GM13976 (cell line): ENCODE measurements at regions not wholly inside any gene's neighbourhood (a gene's known extent, or its start where the extent isn't known, plus 50 kb on each side); places are given as distances from the start of the nearest gene placed in this dataset.
"Not testable (repeated sequence)": the region's sequence is repeated elsewhere in the genome, so short reads cannot be mapped to it uniquely, and the experiment has no call there.

Experiments used
- DNase-seq: peaks from one replicate; pipeline ENCODE4 v3.0.0; 2012; ENCODE audit warnings: low spot score
- in situ Hi-C: fragments of 300-500 bp; cut with MboI; formaldehyde crosslinking; loops from one replicate; pipeline ENCODE4 v1.12.0; 2022; ENCODE audit warnings: low sequenced_read_pairs, mixed read lengths, inconsistent platforms; ENCODE audit not compliant: unreplicated experiment
- TF ChIP-seq, protein P1 (sequence below): IDR thresholded peaks from 2 replicates; pipeline ENCODE4 v1.5.1; 2012; ENCODE audit warnings: borderline replicate concordance, mild to moderate bottlenecking; ENCODE audit not compliant: insufficient read depth; ENCODE audit errors: extremely low read depth, missing control alignments, control extremely low read depth

DNA sequence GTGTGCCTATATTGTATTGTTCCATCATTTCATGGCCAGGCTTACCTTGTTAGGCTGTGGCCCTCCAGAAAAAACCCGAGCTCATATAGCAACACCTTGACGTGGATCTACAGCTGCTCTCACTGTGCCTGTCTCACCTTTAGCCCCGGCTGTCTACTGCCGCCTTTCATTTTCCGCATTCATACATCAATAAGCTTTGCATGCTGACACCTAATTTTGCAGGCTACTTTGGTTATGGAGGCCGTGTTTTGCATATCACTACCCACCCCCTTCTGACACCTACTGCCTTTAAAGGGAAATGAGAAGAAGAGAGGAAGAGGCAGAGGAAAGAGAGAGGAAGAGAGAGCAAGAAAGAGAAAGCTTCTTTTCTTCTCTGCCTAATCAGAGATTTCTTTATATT, 702.9 kb downstream of the BCL11A start:
- DNase-seq, result no peak
- TF ChIP-seq, protein P1, sequence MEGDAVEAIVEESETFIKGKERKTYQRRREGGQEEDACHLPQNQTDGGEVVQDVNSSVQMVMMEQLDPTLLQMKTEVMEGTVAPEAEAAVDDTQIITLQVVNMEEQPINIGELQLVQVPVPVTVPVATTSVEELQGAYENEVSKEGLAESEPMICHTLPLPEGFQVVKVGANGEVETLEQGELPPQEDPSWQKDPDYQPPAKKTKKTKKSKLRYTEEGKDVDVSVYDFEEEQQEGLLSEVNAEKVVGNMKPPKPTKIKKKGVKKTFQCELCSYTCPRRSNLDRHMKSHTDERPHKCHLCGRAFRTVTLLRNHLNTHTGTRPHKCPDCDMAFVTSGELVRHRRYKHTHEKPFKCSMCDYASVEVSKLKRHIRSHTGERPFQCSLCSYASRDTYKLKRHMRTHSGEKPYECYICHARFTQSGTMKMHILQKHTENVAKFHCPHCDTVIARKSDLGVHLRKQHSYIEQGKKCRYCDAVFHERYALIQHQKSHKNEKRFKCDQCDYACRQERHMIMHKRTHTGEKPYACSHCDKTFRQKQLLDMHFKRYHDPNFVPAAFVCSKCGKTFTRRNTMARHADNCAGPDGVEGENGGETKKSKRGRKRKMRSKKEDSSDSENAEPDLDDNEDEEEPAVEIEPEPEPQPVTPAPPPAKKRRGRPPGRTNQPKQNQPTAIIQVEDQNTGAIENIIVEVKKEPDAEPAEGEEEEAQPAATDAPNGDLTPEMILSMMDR, result no peak
- in situ Hi-C loops, result no loop called here

DNA sequence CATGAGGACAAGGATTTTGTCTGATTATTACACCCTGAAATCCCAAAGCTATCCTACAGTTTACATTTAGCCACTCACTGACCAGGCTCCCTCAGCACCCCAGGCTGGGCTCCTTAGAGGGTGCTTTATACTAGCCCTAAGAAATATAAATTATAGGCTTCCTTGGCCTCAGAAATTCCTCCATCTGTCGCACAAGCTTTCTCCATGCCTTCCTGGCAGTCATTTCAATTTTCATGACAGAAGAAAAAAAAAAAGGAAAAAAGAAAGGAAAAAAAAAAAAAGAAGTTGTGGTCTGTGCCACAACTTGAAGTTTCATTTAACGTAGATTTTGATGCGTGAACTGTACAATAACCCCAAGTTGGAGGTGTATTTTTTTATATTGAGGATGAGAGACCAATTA, 719.5 kb downstream of the BCL11A start:
- in situ Hi-C loops, result no loop called here
- no peak for DNase-seq
- TF ChIP-seq, protein P1, result no peak

DNA sequence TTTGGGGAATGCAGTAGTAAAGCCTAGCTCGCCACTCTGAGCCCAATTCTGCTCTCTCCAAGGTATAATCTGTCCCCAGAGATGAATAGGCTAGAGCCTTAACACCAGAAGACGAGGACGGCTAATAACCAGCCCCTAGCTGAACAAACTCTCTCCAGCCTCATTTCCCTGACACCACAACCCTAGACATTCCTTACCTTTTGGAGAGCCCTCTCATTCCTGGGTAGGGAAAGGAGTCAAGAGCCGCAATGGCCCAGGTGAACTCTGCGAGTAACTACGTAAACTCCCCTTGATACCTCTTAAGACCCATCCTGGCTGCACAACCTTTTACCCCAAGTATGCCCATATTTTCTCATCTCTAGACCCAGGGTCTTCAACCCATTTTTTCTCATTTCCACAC, 722.9 kb downstream of the BCL11A start:
- DNase-seq, result no peak
- in situ Hi-C loops, result no loop called here
- TF ChIP-seq, protein P1, result no peak

DNA sequence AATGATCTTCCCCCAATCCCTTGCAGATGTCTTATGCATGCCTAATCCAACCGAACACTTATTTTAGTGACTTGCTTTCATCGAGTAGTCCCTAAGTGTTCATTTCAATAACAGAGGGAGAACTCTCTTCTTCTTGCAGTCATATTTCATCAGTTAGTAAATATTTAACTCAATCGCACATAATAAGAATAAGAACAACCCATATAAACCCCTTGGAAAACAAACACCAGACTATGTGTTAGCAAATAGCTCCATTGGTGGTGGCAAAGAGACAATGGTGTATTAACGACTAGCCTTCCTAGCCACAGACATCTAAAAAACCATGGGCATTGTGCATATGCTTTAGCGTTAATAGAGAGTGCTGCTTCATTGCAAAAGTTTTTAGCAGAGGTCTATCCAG, 725.8 kb downstream of the BCL11A start:
- in situ Hi-C loops, result no loop called here
- no peak for DNase-seq
- TF ChIP-seq, protein P1, result no peak

DNA sequence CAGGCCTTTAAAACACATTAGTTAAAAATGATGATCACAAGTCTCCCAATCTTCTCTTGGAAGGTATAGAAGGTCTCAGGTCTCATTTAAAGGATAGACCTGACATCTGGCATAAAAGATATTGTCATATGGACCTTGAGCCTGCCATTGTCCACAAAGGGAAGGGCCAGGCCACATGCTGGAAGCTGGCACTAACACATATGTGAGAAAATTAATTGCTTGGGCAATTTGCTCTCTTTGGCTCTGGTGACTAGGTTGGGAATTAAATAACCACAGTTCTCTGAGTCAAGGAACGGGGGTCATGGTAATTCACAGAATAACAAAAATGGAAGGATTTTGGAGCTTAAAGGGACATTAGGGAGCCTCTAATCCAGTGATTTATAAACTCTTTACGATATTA, 727.3 kb downstream of the BCL11A start:
- in situ Hi-C loops, result no loop called here
- DNase-seq, result no peak
- TF ChIP-seq, protein P1, result no peak

DNA sequence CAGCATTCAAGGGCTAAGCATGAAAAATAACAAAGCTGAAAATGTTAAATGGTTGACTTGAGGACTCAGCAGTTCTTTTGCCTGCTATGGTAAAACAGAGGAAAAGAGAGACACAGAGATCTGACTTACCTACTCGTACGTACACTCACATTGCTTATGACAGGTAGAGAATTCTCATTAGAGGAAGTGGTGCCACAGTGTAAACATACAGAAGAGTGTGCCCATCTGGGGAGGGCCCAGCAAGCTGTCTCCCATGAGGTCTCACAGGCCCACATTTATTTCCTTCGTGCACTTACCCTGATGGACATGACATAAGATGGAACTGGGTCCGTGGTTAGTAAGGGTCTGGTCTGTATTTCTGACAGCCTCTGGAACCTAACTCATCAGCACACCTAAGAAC, 729.1 kb downstream of the BCL11A start:
- in situ Hi-C loops, result no loop called here
- TF ChIP-seq, protein P1, result no peak
- DNase-seq, result no peak

DNA sequence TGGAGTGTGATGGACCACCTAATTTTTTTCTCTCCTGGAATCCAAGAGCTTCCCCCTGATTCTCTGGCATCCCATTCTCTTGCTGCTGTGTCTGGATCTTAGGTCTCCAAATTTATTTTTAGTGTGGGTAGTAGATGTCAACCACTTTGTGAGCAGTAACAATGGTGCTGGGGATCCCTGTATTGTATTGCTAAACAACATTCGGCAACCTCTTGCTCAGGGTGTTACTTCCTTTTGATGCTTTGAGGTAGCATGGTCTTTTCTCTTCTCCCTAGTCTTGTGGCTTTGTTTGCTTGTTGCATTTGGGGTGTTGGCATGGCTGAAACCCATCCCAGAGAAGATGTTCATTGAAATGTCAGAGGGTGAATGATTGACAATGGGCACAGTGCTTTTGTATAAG, 737.4 kb downstream of the BCL11A start:
- no peak for DNase-seq
- TF ChIP-seq, protein P1, result no peak
- in situ Hi-C loops, result no loop called here

DNA sequence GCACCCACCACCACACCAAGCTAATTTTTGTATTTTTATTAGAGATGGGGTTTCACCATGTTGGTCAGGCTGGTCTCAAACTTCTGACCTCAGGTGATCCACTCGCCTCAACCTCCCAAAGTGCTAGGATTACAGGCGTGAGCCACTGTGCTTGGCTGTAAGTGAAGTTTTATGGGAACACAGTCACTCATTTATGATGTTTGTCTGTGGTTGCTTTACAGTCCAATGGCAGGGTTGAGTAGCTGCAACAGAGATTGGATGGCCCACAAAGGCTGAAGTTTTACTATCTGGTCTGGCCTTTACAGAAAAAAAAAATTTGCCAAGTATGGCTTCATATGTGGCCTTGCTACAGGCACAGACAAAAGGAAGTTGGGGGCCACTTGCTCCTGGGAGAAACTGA, 743.2 kb downstream of the BCL11A start:
- DNase-seq, in situ Hi-C loops: not testable (repeated sequence)
